ENCODE measurements at regions not wholly inside any gene's neighbourhood (a gene's known extent, or its start where the extent isn't known, plus 50 kb on each side); places are given as distances from the start of the nearest gene placed in this dataset.

DNA sequence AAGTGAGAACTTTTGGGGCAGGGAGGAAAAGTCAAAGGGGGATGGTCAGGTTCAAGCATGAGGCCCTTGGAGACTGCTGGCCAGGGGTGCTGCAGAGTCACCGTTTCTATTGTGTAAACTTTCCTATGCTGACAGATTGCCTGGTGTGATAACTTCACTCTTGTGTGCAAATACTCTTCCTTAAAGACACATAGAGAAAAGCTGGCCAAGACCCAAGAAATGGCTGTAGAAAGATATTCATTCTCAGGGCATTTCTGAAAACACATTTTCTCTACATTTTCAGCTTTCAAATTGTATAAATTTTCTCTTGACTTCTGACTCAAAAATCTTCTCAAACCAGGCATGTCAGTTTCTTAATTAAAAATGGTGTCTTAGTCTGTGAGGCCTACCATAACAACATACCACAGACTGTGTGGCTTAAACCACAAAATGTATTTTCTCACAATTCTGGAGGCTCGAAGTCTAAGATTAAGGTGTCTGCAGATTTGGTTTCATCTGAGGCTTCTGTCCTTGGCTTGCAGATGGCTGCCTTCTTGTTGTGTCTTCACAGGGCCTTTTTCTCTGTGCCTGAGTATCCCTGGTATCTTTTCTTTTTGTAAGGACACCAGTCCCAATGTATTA, 304.5 kb downstream of the KCNRG start:
- TF ChIP-seq, protein P1, sequence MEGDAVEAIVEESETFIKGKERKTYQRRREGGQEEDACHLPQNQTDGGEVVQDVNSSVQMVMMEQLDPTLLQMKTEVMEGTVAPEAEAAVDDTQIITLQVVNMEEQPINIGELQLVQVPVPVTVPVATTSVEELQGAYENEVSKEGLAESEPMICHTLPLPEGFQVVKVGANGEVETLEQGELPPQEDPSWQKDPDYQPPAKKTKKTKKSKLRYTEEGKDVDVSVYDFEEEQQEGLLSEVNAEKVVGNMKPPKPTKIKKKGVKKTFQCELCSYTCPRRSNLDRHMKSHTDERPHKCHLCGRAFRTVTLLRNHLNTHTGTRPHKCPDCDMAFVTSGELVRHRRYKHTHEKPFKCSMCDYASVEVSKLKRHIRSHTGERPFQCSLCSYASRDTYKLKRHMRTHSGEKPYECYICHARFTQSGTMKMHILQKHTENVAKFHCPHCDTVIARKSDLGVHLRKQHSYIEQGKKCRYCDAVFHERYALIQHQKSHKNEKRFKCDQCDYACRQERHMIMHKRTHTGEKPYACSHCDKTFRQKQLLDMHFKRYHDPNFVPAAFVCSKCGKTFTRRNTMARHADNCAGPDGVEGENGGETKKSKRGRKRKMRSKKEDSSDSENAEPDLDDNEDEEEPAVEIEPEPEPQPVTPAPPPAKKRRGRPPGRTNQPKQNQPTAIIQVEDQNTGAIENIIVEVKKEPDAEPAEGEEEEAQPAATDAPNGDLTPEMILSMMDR (IDR thresholded peaks at IDR 0.05; ENCODE audit: insufficient read depth, low read depth, low read length) = no peak
- TF ChIP-seq EZH2 (IDR thresholded peaks at IDR 0.05; ENCODE audit: insufficient read depth, low read length) = no peak

All from astrocyte (in vitro differentiated cells and primary cell).